Astrocyte (in vitro differentiated cells and primary cell): ENCODE measurements at regions not wholly inside any gene's neighbourhood (a gene's known extent, or its start where the extent isn't known, plus 50 kb on each side); places are given as distances from the start of the nearest gene placed in this dataset.

Source experiments
- DNase-seq: peaks from one replicate; pipeline ENCODE4 v3.0.0-alpha.2; 2010; ENCODE audit warnings: low read depth
- FAIRE-seq: peaks from 2 replicates; lab custom pipeline; 2011; peaks lifted over from hg19 to GRCh38; lab: Jason Lieb, UNC
- H2AFZ ChIP-seq: 2 replicates; pipeline ENCODE4 v1.6.0; 2012; ENCODE audit warnings: low read depth, low read length, inconsistent platforms
- H3K27ac ChIP-seq: 2 replicates; pipeline ENCODE4 v1.5.1; 2011; ENCODE audit warnings: low read depth, low read length, inconsistent platforms
- H3K27me3 ChIP-seq: 2 replicates; pipeline ENCODE4 v1.6.0; 2011; ENCODE audit warnings: low read length, inconsistent platforms; ENCODE audit not compliant: insufficient read depth
- H3K36me3 ChIP-seq: 2 replicates; pipeline ENCODE4 v1.5.1; 2011; ENCODE audit warnings: low read length, inconsistent platforms; ENCODE audit not compliant: insufficient read depth
- H3K4me1 ChIP-seq: 2 replicates; pipeline ENCODE4 v1.5.1; 2011; ENCODE audit warnings: low read length, inconsistent platforms; ENCODE audit not compliant: insufficient read depth
- H3K4me2 ChIP-seq: 2 replicates; pipeline ENCODE4 v1.6.0; 2012; ENCODE audit warnings: low read length, inconsistent platforms
- H3K4me3 ChIP-seq: 2 replicates; pipeline ENCODE4 v1.5.1; 2011; ENCODE audit warnings: low read depth, mild to moderate bottlenecking, low read length, inconsistent platforms; ENCODE audit not compliant: insufficient read depth
- H3K79me2 ChIP-seq: 2 replicates; pipeline ENCODE4 v1.6.0; 2012; ENCODE audit warnings: mild to moderate bottlenecking, low read length, inconsistent platforms; ENCODE audit not compliant: insufficient read depth
- H3K9ac ChIP-seq: 2 replicates; pipeline ENCODE4 v1.6.0; 2012; ENCODE audit warnings: mild to moderate bottlenecking, low read length, inconsistent platforms
- H3K9me3 ChIP-seq: 2 replicates; pipeline ENCODE4 v1.5.1; 2012; ENCODE audit warnings: low read depth, mild to moderate bottlenecking, low read length, inconsistent platforms; ENCODE audit not compliant: insufficient read depth
- H4K20me1 ChIP-seq: 2 replicates; pipeline ENCODE4 v1.6.0; 2012; ENCODE audit warnings: low read length, inconsistent platforms; ENCODE audit not compliant: insufficient read depth
- H3K27ac Mint-ChIP-seq: one replicate; pipeline ENCODE4 v1.8.0; 2021; ENCODE audit warnings: mild to moderate bottlenecking, mixed read lengths; ENCODE audit not compliant: unreplicated experiment
- H3K27me3 Mint-ChIP-seq: one replicate; pipeline ENCODE4 v1.8.0; 2021; ENCODE audit warnings: low read depth, mixed read lengths; ENCODE audit not compliant: unreplicated experiment
- H3K36me3 Mint-ChIP-seq: one replicate; pipeline ENCODE4 v1.8.0; 2021; ENCODE audit warnings: low read depth, mixed read lengths; ENCODE audit not compliant: unreplicated experiment
- H3K4me1 Mint-ChIP-seq: one replicate; pipeline ENCODE4 v1.8.0; 2021; ENCODE audit warnings: low read depth, mixed read lengths; ENCODE audit not compliant: unreplicated experiment
- H3K4me3 Mint-ChIP-seq: one replicate; pipeline ENCODE4 v1.8.0; 2021; ENCODE audit warnings: mild to moderate bottlenecking, moderate library complexity, mixed read lengths; ENCODE audit not compliant: unreplicated experiment
- H3K9me3 Mint-ChIP-seq: one replicate; pipeline ENCODE4 v1.8.0; 2021; ENCODE audit warnings: mild to moderate bottlenecking, mixed read lengths; ENCODE audit not compliant: unreplicated experiment
- EZH2 ChIP-seq: IDR thresholded peaks from 2 replicates; pipeline ENCODE4 v1.6.1; 2012; ENCODE audit warnings: mild to moderate bottlenecking, low read length, inconsistent platforms; ENCODE audit not compliant: insufficient read depth
- TF ChIP-seq, protein P1 (sequence below): IDR thresholded peaks from 2 replicates; pipeline ENCODE4 v1.5.1; 2011; ENCODE audit warnings: low read depth, mild to moderate bottlenecking, inconsistent platforms, low read length, moderate library complexity; ENCODE audit not compliant: insufficient read depth

GRCh38 chr2:163364736-163365135 lies 371.1 kb downstream of the FIGN start:
- TF ChIP-seq, protein P1, sequence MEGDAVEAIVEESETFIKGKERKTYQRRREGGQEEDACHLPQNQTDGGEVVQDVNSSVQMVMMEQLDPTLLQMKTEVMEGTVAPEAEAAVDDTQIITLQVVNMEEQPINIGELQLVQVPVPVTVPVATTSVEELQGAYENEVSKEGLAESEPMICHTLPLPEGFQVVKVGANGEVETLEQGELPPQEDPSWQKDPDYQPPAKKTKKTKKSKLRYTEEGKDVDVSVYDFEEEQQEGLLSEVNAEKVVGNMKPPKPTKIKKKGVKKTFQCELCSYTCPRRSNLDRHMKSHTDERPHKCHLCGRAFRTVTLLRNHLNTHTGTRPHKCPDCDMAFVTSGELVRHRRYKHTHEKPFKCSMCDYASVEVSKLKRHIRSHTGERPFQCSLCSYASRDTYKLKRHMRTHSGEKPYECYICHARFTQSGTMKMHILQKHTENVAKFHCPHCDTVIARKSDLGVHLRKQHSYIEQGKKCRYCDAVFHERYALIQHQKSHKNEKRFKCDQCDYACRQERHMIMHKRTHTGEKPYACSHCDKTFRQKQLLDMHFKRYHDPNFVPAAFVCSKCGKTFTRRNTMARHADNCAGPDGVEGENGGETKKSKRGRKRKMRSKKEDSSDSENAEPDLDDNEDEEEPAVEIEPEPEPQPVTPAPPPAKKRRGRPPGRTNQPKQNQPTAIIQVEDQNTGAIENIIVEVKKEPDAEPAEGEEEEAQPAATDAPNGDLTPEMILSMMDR = no peak
- no peak for TF ChIP-seq EZH2
- FAIRE-seq (no peak), DNase-seq (no peak)
- Histone ChIP-seq H3K4me2 (no peak overlapping the region), H3K27ac (no peak overlapping the region), H3K4me3 (no peak overlapping the region), H3K4me1 (no peaks in the 10 kb centered on the region), H3K27me3 (no peaks in the 10 kb centered on the region), H3K36me3 (no peaks in the 10 kb centered on the region), H2AFZ (no peak overlapping the region), H3K9me3 (no peaks in the 10 kb centered on the region), H4K20me1 (no peaks in the 10 kb centered on the region), H3K79me2 (no peaks in the 10 kb centered on the region), H3K9ac (no peak overlapping the region)
- Mint-ChIP-seq H3K27me3 (no peaks in the 10 kb centered on the region), H3K36me3 (no peaks in the 10 kb centered on the region), H3K4me1 (no peaks in the 10 kb centered on the region), H3K27ac (no peak overlapping the region), H3K4me3 (no peak overlapping the region), H3K9me3 (peaks cover 5% of the 10 kb centered on the region)

DNA sequence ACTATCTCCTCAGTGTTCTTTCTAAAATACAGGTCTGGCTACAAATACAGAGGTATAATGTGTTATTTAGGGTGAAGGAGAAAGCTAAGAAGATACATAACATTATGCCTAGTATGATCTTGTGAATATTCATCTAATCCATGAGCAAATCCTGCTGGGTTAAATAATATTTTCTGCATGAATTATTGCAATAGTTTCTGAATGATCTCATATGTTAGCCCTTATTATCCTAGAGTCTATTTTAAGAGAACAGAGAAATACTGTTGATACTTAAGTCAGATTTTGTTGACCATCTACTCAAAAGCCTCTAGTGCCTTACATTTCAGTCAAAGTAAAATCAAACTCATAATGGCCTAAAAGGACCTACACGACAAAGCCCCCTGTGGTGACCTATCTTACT lies 382.3 kb downstream of the FIGN start:
- H3K4me1 Mint-ChIP-seq = peaks cover 34% of the 10 kb centered on the region
- no peak overlapping the region for H3K4me3 Mint-ChIP-seq
- H3K9me3 ChIP-seq = no peaks in the 10 kb centered on the region
- H3K27ac Mint-ChIP-seq = no peak overlapping the region
- no peaks in the 10 kb centered on the region for H3K36me3 ChIP-seq
- H3K36me3 Mint-ChIP-seq = no peaks in the 10 kb centered on the region
- no peaks in the 10 kb centered on the region for H3K9me3 Mint-ChIP-seq
- no peak overlapping the region for H2AFZ ChIP-seq
- no peaks in the 10 kb centered on the region for H3K27me3 Mint-ChIP-seq
- no peak overlapping the region for H3K4me3 ChIP-seq
- no peak overlapping the region for H3K27ac ChIP-seq
- H3K9ac ChIP-seq = no peak overlapping the region
- TF ChIP-seq EZH2 = no peak
- TF ChIP-seq, protein P1 = no peak
- no peaks in the 10 kb centered on the region for H3K79me2 ChIP-seq
- peak overlapping the region; percentile 36 for H3K4me2 ChIP-seq
- no peaks in the 10 kb centered on the region for H3K27me3 ChIP-seq
- no peaks in the 10 kb centered on the region for H4K20me1 ChIP-seq
- FAIRE-seq (no peak), DNase-seq (no peak)
- peaks cover 16% of the 10 kb centered on the region for H3K4me1 ChIP-seq

DNA sequence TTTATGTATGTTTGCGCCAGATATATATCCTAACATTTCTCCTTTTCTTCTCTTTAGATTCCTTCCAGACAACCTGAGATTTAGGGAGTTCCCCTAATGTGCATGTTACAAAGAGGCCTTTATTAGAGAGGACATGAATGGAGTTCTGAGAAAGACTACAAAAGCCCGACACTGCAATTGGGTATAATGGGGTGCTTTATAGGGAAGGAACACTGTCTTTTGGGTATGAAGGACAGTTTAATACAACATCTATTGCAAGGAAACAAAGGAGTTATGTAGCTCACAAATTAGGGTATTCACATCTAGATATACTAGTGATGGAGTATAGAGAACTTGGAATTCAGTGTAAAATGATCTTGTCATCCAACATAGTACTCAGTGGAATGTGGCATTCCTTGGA lies 383.8 kb downstream of the FIGN start:
- Mint-ChIP-seq H3K36me3 (no peaks in the 10 kb centered on the region), H3K4me3 (no peak overlapping the region), H3K27ac (no peak overlapping the region), H3K27me3 (no peaks in the 10 kb centered on the region), H3K9me3 (no peaks in the 10 kb centered on the region), H3K4me1 (peaks cover 43% of the 10 kb centered on the region)
- no peak for TF ChIP-seq EZH2
- TF ChIP-seq, protein P1 = no peak
- Histone ChIP-seq H3K27ac (no peak overlapping the region), H3K9ac (no peak overlapping the region), H3K9me3 (no peaks in the 10 kb centered on the region), H3K36me3 (no peaks in the 10 kb centered on the region), H3K4me3 (no peak overlapping the region), H3K27me3 (no peaks in the 10 kb centered on the region), H3K4me1 (peaks cover 26% of the 10 kb centered on the region), H3K79me2 (no peaks in the 10 kb centered on the region), H3K4me2 (no peak overlapping the region), H2AFZ (no peak overlapping the region), H4K20me1 (no peaks in the 10 kb centered on the region)
- DNase-seq (no peak), FAIRE-seq (no peak)
